ENCODE measurements at regions not wholly inside any gene's neighbourhood (a gene's known extent, or its start where the extent isn't known, plus 50 kb on each side); places are given as distances from the start of the nearest gene placed in this dataset.

DNA sequence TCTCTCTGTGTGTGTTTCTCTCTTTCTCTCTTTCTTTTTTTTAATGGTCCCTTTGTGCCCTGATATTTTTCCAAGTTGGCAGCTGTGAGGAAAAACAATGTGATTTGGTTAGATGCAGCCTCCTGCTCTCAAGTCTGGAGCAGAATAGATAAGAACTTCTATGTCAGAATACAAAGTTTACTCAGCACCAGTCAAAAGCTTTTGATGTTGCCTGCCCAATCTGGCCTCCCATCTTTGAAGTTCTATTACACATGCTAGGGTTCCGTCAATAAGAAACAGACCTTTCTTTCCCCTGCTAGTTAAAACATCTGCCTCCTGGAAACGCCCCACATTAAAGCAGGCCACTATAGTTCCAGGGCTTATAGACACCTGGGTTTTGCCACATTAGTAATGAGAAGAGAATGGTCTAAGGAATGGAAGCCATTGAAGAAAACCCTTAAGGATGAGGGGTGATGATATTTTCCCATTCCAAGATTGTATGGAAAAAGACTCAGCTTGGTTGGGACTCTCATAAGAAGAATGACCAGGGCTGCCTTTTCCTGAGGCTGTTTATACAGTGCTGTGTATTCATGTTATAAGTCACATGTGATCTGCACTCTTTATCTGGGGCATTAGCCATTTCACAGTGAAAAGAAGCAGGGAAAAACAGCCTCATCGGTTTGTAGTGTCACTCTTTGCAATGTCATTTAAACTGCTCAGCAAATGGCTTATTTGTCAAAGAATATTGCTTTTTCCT lies 414.7 kb upstream of the PROX1 start:
- TF ChIP-seq EZH2 (IDR thresholded peaks at IDR 0.05; ENCODE audit: borderline replicate concordance, insufficient read depth, low read length, poor library complexity, severe bottlenecking), result no peak
- TF ChIP-seq, protein P1, sequence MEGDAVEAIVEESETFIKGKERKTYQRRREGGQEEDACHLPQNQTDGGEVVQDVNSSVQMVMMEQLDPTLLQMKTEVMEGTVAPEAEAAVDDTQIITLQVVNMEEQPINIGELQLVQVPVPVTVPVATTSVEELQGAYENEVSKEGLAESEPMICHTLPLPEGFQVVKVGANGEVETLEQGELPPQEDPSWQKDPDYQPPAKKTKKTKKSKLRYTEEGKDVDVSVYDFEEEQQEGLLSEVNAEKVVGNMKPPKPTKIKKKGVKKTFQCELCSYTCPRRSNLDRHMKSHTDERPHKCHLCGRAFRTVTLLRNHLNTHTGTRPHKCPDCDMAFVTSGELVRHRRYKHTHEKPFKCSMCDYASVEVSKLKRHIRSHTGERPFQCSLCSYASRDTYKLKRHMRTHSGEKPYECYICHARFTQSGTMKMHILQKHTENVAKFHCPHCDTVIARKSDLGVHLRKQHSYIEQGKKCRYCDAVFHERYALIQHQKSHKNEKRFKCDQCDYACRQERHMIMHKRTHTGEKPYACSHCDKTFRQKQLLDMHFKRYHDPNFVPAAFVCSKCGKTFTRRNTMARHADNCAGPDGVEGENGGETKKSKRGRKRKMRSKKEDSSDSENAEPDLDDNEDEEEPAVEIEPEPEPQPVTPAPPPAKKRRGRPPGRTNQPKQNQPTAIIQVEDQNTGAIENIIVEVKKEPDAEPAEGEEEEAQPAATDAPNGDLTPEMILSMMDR (IDR thresholded peaks at IDR 0.05; ENCODE audit: poor library complexity, severe bottlenecking), result no peak
